Adipose tissue (tissue), 3 donors: ENCODE measurements at regions not wholly inside any gene's neighbourhood (a gene's known extent, or its start where the extent isn't known, plus 50 kb on each side); places are given as distances from the start of the nearest gene placed in this dataset.

ENCODE experiments used
- H3K27ac ChIP-seq: one replicate; pipeline ENCODE4 v1.5.1; 2013; ENCODE audit warnings: low read depth, low read length
- WGBS, 3 donors: extraction: QIAGEN DNeasy Blood & Tissue Kit; methylation state at CpG; one replicate each; pipeline ENCODE4 v1.1.7; 2013; 5-methylcytosine and 5-hydroxymethylcytosine counted together
- donor health status: healthy with polysubstance abuse.
- donor health status: Bipolar disorder and iron deficiency.
- donor health status: healthy.

DNA sequence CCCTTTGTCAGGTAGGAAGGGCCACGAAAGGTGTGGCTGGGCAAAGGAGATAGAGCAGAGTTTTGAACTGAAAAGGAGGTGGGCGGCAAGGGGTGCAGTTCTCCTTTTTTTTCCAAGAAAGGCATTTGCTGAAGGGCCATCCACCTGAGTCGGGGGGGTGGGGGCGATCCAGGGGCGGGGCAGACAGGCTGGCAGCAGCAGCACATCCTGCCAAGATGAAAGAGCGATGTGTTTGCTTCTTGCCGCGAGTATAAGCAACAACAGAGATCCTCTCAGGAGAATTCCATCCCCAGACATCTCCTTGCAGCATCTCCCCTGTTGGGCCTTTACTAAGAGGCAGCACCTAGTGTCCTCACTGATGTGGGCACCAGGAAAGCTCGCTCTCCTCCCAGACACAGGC lies 516.5 kb downstream of the CD83 start:
- no peak overlapping the region for H3K27ac ChIP-seq
- WGBS, 3 donors: 66 to 93% (median 89%) methylated on average over 9 of the region's 9 CpGs

DNA sequence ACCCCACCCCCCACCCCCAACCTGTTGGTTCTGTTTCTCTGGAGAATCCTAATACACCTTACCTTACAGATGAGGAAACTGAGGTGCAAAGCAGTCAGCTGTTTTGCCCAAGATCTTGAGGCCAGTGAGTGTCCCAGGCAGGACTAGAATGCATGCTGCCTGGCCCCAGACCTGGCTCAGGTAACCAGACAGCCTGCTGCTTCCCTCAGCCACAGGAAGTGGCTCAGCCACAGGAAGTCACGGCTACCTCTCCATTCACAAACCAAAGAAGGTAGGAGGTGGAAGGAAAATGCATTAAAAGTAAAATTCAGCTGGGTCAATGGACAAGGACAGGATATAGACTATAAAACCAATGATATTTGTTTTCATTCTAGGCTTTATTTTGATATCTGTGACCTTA lies 517.6 kb downstream of the CD83 start:
- WGBS, 3 donors: 0% methylated on average over 1 of the region's 1 CpG
- no peak overlapping the region for H3K27ac ChIP-seq

DNA sequence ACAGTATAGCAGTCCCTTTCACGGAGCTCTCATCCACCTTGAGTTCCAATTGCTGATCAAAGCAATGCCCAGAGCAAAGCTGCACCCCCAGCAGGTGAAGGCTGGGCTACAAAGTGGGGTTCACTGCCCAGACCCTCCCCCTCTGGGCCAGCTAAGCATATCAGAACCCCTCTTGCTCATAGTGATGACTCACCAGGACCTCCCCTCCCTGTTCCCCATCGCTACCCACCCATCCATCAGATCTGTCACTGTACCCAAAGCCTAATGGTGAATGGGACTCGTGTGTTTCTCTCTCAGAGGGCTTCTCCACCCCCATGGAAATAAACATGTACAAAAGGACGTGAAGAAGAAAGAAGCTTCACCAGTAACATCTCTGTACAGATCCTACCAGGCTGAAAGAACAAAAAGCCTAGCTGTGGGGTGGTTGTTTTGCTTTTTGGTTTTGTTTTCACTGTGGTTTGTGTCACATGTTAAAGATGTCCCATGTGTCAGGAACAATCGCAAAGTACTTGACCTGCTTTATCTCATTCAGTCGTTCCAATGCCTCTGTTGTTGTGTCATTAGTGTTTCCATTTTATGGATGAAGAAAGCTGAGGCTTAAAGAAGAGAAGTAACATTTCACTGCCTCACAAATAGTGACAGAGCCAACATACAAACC lies 518.5 kb downstream of the CD83 start:
- 57 to 83% (median 78%) methylated on average over 6 of the region's 6 CpGs for WGBS, 3 donors
- H3K27ac ChIP-seq: no peak overlapping the region

DNA sequence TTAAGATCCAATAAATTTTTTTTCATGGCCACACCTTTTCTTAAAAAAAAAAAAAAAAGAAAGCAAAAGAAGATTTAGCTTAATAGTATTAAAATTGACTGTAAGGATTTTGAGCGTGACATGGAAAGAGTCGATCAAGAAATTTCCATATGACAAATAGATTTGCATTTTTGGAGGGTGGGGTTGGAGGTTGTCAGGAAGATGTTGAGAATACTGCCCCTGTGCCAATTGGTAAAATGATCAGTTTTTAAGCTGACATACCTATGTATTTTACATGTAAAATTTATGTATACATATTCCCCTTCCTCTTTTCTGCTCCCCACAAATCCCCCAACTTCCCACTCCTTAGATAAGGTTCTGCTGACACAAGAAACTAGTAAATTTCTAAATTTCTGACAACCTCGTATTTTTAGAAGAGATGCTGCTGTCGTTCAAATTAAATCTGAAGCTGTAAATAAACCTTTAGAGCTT lies 520.9 kb downstream of the CD83 start:
- 38 to 49% (median 41%) methylated on average over 4 of the region's 4 CpGs for WGBS, 3 donors
- H3K27ac ChIP-seq: no peak overlapping the region

DNA sequence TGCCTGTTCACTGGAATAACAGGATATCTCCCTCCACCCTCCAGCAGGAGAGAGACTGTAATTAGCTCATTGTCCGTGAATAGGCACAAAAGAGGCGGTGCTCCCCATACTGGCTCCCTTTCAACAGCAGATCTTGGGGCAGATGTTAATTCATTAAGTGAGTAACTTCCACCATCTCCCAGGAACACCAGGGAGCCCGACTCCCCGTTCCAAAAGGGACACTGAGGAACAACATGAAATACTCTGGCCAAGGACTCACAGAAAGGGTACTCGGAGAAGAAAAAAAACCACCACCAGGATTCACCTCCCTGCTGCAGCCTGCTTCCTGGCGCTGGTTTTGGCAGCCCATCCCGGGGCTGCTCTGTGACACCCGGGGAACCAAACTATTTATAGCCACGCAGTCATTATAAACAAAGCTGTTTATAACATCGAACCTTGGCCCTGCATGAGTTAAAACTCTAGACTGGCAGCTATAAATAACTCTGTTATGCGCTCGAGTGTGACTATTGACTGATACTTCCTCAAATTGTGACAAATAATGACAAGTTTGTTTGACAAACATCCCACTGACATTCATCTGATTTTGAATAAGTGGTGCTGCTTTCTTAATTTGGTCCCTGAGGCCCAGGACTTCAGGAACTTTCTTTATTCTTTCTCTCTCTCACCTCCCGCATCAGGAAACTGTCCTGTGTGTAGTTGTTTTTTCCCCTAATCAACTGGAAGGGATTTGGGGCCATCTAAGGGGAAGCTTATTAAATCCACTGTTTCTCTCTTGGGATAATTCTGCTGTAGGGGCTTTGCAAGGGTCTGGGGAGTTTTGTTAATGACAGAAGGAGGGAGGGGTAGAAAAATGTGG lies 521.6 kb downstream of the CD83 start:
- WGBS, 3 donors: 12 to 14% (median 12%) methylated on average over 13 of the region's 13 CpGs
- H3K27ac ChIP-seq: no peak overlapping the region

DNA sequence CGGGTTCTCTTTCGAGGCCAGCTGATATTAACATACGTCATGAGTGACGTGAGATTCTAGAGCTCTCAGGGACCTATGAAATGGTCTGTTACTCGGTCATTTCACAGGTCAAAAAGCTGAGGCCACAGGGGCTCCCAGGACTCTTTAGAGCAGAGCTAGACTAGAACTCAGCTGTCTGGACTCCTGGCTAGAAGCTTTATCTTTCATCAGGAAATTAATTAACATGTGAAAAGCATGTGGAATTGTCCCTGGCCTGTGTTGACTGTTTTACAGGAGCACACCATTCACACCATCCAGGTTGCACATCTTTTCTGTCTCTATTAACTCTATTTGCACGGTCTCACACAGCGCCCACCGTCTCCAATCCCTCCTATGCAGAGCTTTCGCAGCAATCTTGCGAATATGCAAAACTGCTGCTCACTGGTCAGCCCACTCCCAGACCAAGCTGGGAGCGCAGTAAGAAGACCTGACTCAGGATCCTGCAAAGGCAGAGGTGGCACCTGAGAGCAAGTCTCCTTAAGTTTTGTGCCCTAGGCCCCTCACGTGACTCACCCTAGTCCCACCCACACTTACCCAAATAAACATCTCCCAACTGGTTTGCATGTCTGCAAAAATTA lies 522.5 kb downstream of the CD83 start:
- WGBS, 3 donors: 86 to 95% (median 94%) methylated on average over 12 of the region's 12 CpGs
- H3K27ac ChIP-seq: no peak overlapping the region

DNA sequence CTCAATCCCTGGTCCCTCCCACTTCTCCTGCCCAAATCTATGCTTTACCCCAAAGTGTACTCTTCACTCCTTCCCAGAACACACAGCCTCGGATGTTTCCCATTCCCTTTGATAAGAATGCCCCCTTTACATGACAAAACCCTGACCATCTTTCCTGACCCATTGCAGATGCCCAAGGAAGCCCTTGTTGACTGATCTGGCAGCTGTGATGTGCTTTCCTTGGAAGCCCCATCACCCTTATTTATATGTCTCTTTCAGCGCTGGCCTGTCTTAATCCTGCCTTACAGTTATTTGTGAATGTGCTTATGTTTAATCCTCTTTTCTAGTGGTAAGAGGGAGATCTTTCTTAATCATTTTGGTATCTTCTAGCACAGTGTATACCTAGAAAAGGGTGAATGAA lies 523.1 kb downstream of the CD83 start:
- WGBS, 3 donors: 74 to 98% (median 96%) methylated on average over 2 of the region's 2 CpGs
- no peak overlapping the region for H3K27ac ChIP-seq

DNA sequence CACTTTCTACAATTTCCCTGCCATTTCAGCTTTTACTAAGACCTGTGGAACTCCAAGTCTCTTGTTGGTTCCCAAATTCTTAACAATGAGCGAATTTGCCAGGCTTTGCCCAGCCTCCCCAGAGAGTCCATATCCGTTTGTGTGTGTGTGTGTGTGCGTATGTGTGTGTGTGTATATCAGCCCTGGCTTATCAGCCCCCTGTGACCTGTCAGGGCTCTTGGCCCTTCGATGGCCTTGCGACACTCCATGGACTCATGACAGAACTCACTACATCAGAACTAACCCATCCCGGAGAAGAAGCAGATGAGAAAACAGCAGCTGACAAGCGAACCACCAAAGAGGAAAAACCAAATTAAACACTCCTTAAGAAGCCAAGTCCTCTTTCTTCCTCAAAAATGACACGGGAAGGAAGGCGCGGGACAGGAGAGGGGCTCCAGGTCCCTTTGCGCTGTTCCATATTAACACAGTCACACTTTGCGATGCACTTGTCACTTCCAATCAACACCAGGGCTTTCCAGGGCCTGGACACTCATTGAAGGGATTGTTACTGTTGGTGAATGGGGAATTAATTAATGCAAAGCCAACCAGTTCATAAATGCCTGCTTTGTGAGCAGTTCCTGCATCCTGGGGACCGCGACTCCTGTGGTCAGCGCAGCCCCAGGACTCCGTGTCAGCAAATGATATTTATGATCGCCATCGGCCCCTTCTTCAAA lies 524.0 kb downstream of the CD83 start:
- 79 to 90% (median 89%) methylated on average over 18 of the region's 18 CpGs for WGBS, 3 donors

DNA sequence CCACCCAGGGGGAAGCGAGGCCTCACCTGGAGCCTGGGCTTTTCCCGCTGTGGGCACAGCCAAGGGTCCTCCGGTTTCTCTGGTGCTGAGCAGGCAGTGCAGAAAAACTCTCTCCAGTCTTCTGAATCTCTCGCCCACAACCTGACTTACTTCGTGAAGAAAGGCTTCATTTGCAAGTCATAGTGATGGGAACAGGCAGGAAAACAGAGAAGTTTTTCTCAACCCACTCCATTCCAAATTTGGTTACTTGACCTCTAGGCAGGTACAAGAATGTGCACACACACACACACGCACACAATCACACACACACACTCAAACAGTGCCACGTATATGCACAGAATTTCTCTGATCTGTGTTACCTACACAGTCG lies 524.5 kb downstream of the CD83 start:
- WGBS, 3 donors: 91 to 95% (median 95%) methylated on average over 8 of the region's 8 CpGs
- H3K27ac ChIP-seq: no peak overlapping the region

More for the DNA sequence above, 524.0 kb downstream of the CD83 start:
- H3K27ac ChIP-seq: no peak overlapping the region

DNA sequence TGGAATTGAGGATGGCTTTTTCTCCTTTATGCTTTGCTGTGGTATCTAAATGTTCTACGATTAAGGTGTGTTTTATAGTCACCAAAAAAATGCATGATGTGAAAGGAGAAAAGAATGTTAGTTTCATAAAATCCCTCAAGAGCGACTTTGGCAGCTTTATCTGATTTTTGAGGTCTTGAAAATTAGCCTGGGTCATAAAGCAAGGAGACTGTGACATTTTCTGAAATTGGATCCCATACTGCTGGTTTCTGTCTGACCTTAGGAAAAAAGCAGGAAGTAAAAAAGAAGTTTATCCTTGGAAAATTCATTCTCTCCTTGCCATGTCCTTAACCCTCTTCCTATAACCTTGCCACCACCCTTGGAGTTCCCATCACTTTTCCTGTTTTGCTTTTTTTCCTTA lies 525.3 kb downstream of the CD83 start:
- WGBS, 3 donors: 68 to 88% (median 86%) methylated on average over 2 of the region's 2 CpGs
- no peak overlapping the region for H3K27ac ChIP-seq

DNA sequence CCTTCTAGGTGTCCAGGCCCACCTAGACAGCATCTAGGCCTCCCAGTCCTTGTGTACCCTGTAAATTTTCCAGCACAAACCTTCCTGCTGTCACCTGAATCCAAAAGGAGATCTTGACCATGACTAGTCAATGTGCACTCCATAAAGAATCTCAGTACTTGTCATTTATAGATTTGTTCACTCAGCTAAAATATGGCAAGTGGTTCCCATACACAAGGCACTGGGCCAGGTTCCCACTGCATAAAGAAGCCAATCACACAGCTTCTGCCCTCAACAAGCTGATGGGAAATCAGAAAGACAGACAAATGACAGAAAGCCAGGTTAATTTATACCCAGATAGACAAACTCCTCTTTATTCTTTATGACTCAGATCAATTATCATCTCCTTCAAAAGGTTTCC lies 526.8 kb downstream of the CD83 start:
- H3K27ac ChIP-seq: no peak overlapping the region

DNA sequence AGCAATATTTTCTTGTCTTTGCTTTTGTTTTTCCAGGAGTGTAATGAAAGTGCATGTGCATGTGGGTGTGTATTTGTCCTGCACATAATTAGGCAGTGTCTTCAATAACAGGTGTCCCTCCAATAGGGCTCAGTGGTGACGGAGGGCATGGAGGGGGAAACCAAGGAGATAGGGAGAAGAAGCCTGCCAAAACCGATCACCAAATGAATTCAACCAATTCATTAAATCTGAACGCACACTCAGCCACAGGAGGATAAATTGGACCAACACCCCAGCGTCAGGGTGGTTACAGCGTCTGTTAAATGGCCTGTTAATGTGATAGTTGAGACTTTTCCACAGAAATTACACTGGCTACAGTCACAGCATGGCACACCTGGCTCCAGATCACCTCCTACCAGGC lies 527.6 kb downstream of the CD83 start:
- H3K27ac ChIP-seq: no peak overlapping the region
- WGBS, 3 donors: 84 to 90% (median 88%) methylated on average over 5 of the region's 5 CpGs

DNA sequence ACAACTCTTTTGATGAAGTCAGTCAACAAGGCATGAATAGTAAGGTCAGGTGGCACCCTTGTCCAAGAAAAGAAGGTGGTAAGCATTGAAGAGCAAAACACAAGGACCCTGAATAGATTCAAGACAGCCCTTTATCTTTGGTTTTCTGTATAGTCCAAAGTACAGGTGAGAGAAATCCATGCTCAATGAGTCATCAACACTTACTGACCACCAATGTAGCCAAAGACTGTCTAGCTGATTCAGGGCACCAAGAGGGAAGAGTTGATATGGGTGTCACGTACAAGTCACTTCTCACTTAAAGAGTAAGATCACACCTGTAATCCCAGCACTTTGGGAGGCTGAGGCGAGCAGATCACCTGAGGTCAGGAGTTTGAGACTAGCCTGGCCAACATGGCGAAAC lies 528.3 kb downstream of the CD83 start:
- whole genome bisulfite sequencing, 3 donors: 90 to 95% (median 92%) methylated on average over 3 of the region's 3 CpGs
- H3K27ac ChIP-seq: no peak overlapping the region

DNA sequence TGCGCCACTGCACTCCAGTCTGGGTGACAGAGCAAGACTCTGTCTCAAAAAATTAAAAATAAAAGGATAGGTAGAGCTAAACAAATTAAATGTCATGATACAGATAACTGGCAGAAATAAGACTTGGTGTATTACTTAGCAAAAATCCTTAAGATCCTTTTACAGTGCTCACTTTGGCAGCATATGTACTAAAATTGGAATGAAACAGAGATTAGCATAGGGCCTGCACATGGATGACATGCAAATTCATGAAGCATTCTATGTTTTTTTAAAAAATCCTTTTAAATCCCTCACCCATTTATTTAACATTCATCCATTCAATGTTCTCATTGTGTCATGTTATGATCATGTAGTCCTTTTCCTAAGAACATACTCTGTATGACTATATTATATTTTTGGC lies 528.8 kb downstream of the CD83 start:
- WGBS, 3 donors: 95 to 100% (median 96%) methylated on average over 1 of the region's 1 CpG
- no peak overlapping the region for H3K27ac ChIP-seq

DNA sequence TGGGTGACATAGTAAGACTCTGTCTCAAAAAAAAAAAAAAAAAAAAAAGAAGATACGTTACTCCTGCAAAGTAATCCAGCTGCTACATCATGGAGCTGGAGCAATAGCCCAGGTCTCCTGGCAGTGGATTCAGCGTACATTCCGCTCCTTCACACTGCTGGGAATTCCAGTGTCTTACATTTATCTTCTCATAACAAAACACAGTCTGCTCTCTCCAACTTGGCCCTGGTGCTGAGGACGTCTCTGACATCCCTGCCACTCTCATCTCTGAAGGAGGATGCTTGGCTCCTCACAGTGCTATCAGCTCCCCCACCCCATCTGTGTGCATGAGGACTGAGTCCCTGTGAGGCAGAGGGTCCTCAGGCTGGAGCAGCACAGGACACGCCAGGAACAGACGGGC lies 529.8 kb downstream of the CD83 start:
- 73 to 86% (median 78%) methylated on average over 6 of the region's 6 CpGs for WGBS, 3 donors

DNA sequence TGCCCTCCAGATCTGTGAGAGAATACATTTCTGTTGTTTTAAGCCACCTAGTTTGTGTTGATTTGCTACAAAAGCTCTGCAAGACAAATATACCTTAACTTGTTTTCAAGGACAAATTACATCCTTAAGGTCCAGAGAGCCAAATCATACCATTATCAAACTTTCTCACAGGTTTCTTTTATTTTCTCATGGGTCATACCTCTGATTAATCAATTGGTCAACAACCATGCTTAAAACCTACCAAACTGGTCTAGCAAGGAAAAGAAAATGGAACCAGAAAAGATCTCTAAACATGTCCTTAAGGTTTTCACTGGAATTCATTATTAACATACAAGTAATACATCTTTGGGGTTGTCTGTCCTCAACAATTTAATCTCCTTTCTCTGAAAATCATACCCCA lies 535.0 kb downstream of the CD83 start:
- no peak overlapping the region for H3K27ac ChIP-seq

More for the DNA sequence above, 529.8 kb downstream of the CD83 start:
- H3K27ac ChIP-seq: no peak overlapping the region

DNA sequence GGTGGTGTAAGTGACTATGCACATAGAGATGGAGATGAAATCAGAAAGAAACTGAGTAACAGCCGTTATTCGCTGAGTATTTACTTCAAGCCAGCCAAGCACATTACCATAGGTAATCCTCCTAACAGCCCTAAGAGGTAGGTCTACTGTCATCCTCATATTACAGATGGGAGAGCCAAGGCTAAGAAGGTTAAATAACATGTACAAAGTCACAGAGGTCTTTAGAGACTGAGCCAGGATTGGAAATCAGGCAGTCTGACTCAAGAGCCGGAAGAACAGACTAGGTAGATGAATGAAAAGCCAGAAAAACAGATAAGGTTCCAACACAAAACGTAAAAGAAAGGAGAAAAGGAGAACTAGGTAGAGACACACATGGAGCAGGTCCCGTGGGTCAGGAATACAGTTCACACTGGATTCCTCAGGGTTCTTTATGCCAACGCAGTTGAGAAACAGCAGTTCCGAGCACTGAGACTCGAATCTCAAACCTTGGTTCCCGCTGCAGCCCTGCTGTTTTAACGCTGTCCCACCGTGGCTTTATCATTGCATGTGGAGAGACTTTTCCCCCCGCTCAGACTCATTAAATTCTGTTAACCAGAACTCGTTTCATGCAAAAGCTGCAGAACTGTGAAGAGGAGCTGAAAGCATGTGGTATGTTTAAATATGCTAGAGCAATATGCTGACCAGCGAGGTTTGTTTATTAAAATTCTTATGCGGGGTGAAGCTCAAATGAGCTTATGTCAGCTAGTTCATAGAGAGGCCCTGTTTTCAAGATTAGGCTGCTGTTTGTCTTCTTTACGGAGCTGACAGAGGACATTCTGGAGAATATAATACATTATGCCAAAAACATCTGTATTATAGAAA lies 537.9 kb downstream of the CD83 start:
- 61 to 69% (median 67%) methylated on average over 16 of the region's 16 CpGs for WGBS, 3 donors
- H3K27ac ChIP-seq: no peak overlapping the region

DNA sequence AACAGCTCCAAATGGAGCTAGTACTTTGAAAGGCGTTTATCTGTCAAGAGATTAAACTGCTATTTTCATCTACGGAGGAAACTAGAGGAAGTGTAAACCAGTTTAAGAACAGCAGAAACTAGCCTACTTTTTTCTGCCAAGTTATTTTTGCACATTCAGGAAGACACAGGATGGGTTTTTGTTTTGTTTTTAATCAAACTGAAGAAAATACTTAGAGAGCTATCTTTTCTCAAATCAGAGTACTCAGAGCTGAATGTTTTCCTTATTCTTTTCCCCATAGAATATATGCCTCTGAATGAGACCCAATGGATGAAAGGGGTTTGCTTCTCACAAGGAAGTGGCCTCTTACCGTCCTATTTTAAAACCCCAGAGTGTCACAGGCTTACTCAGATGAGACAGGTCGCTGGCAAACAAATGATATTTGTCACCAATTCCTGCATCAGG lies 538.5 kb downstream of the CD83 start:
- H3K27ac ChIP-seq: no peak overlapping the region
- WGBS, 3 donors: 16 to 39% (median 20%) methylated on average over 4 of the region's 4 CpGs
